Stimulated activated naive B cell treated with anti-CD40 and anti-IgM and Interleukin-4, amounts not matched to agents 10 μg/mL and 1 μg/mL and 100 μg/mL, for 72 hours (primary cell): ENCODE measurements at regions not wholly inside any gene's neighbourhood (a gene's known extent, or its start where the extent isn't known, plus 50 kb on each side); places are given as distances from the start of the nearest gene placed in this dataset.
"Not testable (repeated sequence)": the region's sequence is repeated elsewhere in the genome, so short reads cannot be mapped to it uniquely, and the experiment has no call there.

Experiments used
- ATAC-seq, 2 donors: fragments of 150-1000 bp; cut with Tn5 transposase; replicated peaks; 2 replicates each; pipeline ENCODE4 v1.10.0; 2021; ENCODE audit warnings: moderate library complexity in 1 of 2
- DNase-seq: peaks from one replicate; pipeline ENCODE4 v3.0.0; 2021
- H3K27ac Mint-ChIP-seq: one replicate; pipeline ENCODE4 v1.8.0; 2022; ENCODE audit warnings: mild to moderate bottlenecking, mixed read lengths
- H3K27me3 Mint-ChIP-seq, 2 donors: one replicate each; pipeline ENCODE4 v1.8.0; 2022; ENCODE audit warnings: mixed read lengths in 2 of 2
- H3K36me3 Mint-ChIP-seq, 2 donors: one replicate each; pipeline ENCODE4 v1.8.0; 2022; ENCODE audit warnings: mixed read lengths in 2 of 2, mild to moderate bottlenecking in 1 of 2
- H3K4me1 Mint-ChIP-seq, 2 donors: one replicate each; pipeline ENCODE4 v1.8.0; 2022; ENCODE audit warnings: mixed read lengths in 2 of 2, mild to moderate bottlenecking in 1 of 2
- H3K4me3 Mint-ChIP-seq, 2 donors: one replicate each; pipeline ENCODE4 v1.8.0; 2022; ENCODE audit warnings: mild to moderate bottlenecking in 2 of 2, mixed read lengths in 2 of 2, moderate library complexity in 1 of 2
- H3K9me3 Mint-ChIP-seq, 2 donors: one replicate each; pipeline ENCODE4 v1.8.0; 2022; ENCODE audit warnings: mixed read lengths in 2 of 2, mild to moderate bottlenecking in 1 of 2

DNA sequence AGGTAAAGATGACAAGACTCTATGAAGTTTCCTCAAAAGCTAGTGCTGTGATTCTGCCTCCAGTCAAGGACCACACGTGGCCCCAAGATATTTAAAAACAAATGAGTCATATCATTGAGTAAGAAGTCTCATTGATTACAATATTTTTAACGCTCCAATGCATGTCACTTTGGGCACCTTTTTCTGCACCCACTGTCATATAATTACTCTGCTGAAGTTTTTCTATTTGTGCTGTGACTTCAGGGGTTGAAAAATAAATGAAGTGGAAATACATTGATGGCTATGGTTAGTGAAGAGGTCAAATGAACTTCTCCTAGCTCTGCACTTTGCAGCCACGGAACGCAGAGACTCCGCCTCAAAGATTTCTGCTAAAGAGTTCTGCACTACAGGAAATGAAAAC is 344.3 kb upstream of the KYNU start:
- Mint-ChIP-seq H3K4me3 (no peak overlapping the region), H3K4me1 (no peaks in the 10 kb centered on the region), H3K9me3 (no peaks in the 10 kb centered on the region), H3K27me3 (no peaks in the 10 kb centered on the region), H3K36me3 (no peaks in the 10 kb centered on the region), H3K27ac (no peak overlapping the region)
- ATAC-seq (no peak), DNase-seq (no peak)

DNA sequence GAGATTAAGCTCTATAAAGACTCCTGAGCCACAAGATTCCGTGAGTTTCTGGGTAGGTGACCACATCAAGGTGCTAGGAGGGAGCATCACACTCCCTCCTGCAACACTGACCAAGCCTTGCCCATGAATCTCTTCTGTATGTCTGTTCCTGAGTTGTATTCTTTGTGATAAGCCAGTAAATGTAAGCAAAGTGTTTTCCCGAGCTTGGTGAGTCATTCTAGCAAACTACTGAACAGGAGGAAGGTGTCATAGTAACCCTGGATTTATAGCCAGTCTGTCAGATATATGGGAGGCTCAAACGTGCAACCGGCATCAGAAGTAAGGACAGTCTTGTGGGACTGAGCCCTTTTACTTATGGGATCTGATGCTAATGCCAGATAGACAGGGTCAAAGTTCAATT is 346.1 kb upstream of the KYNU start:
- H3K27me3 Mint-ChIP-seq: no peaks in the 10 kb centered on the region
- H3K36me3 Mint-ChIP-seq: no peaks in the 10 kb centered on the region
- no peak overlapping the region for H3K4me3 Mint-ChIP-seq
- H3K9me3 Mint-ChIP-seq: no peaks in the 10 kb centered on the region
- no peak for DNase-seq
- H3K4me1 Mint-ChIP-seq: no peaks in the 10 kb centered on the region
- no peak overlapping the region for H3K27ac Mint-ChIP-seq
- no peak for ATAC-seq

DNA sequence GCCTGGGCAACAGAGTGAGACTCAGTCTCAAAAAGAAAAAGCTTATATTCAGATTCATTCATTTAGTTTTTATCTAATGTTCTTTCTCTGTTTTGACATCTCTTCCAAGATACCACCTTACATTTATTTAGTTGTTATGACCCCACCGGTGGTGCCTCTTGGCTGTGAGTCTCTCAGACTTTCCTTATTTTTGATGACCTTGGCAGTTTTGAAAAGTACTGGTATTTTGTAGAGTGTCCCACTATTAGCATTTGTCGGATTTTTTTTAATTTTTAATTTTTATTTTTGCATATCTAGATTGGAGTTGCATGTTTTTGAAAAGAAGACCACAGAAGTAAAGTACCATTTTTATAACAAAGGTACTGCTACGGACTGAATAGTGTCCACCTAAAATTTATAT is 351.7 kb upstream of the KYNU start:
- H3K4me3 Mint-ChIP-seq: no peak overlapping the region
- H3K27ac Mint-ChIP-seq: no peak overlapping the region
- ATAC-seq: no peak

DNA sequence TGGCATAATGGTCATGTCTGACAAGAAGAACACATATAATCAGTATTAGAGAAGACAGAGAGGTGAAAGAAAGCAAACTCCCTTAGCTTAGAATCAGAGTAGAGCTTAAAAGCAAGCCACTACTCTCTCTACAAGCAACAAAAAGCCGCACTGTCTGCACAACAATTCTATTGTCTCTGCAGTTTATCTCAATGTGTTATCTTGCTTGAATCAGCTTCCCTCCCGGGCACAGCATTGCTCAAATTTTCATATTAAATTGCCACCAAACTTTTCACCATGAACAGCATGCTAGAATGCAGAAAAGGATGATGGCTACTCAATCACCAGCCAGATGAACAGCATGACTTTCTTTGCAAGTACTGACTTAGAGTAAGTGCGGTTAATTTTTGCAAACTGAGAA is 356.0 kb upstream of the KYNU start:
- no peak overlapping the region for H3K27ac Mint-ChIP-seq
- no peaks in the 10 kb centered on the region for H3K4me1 Mint-ChIP-seq
- no peaks in the 10 kb centered on the region for H3K36me3 Mint-ChIP-seq
- H3K9me3 Mint-ChIP-seq: peaks cover 0 to 2% of the 10 kb centered on the region in 2 donors
- H3K27me3 Mint-ChIP-seq: no peaks in the 10 kb centered on the region
- no peak overlapping the region for H3K4me3 Mint-ChIP-seq
- ATAC-seq (no peak), DNase-seq (no peak)

More for the DNA sequence above, 351.7 kb upstream of the KYNU start:
- H3K4me1 Mint-ChIP-seq: no peaks in the 10 kb centered on the region
- no peaks in the 10 kb centered on the region for H3K9me3 Mint-ChIP-seq
- DNase-seq: no peak
- no peaks in the 10 kb centered on the region for H3K27me3 Mint-ChIP-seq
- H3K36me3 Mint-ChIP-seq: no peaks in the 10 kb centered on the region

DNA sequence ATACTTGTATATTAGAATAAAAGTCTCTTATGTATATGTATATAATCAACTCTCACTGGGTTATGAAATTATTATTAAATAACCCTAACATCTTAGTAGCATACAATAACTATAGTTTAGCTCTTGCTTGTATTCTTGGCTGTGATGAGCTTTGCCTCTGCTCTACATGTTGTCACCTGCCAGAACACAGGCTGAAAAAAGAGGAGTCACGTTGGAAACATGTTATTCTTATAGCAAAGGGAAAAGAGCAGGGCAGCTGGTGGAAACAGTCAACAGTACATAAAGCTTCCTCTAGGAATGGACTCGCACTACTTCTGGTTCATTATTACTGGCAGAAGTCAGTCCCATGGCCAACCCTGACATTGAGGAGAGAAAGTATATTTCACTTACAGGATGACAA is 362.0 kb upstream of the KYNU start:
- no peak for DNase-seq
- Mint-ChIP-seq H3K4me1 (no peaks in the 10 kb centered on the region), H3K27ac (no peak overlapping the region), H3K27me3 (no peaks in the 10 kb centered on the region), H3K9me3 (peaks cover 0 to 2% of the 10 kb centered on the region in 2 donors), H3K4me3 (no peak overlapping the region), H3K36me3 (no peaks in the 10 kb centered on the region)
- ATAC-seq: no peak

DNA sequence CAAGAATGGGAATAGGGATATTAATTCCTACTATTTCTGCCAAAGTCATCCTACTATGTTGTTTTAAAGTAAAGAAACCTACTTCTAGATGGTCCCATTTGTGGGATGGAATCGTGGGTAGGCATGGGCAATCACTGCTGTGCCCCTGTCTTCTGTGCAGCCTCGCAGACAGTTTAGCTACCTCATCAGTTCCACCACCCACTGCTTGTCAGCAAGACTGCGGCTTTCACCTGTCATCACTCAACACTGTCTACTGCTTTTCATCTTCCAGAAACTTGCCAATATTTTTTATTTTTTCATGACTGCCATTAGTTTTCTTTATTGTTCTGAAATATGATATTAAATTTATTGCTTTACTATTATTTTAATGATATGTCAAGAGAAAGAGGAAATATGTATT is 368.1 kb upstream of the KYNU start:
- no peaks in the 10 kb centered on the region for H3K4me1 Mint-ChIP-seq
- H3K9me3 Mint-ChIP-seq: no peaks in the 10 kb centered on the region
- H3K4me3 Mint-ChIP-seq: no peak overlapping the region
- H3K27ac Mint-ChIP-seq: no peak overlapping the region
- H3K27me3 Mint-ChIP-seq: no peaks in the 10 kb centered on the region
- ATAC-seq: no peak
- DNase-seq: no peak
- no peaks in the 10 kb centered on the region for H3K36me3 Mint-ChIP-seq

DNA sequence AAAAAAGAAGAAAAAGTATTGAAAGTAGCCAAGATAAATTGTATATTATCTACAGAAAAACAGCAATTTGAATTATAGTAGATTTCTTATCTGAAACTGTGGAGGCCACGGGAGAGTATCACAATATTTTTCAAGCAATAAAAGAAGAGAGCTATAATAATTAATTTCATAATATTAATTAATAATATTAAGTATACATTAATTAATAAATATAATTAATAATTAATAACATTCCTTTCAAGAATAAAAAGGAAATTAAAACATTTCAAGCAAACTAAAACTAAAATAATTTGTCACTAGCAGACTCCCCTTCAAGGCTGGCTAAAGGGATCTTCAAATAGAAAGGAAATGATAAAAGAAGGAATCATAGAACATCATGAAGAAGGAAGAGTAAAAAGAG is 372.7 kb upstream of the KYNU start:
- H3K4me1 Mint-ChIP-seq: no peaks in the 10 kb centered on the region
- no peaks in the 10 kb centered on the region for H3K27me3 Mint-ChIP-seq
- no peak overlapping the region for H3K4me3 Mint-ChIP-seq
- H3K9me3 Mint-ChIP-seq: no peaks in the 10 kb centered on the region
- no peak overlapping the region for H3K27ac Mint-ChIP-seq
- no peak for DNase-seq
- ATAC-seq: no peak
- H3K36me3 Mint-ChIP-seq: no peaks in the 10 kb centered on the region

DNA sequence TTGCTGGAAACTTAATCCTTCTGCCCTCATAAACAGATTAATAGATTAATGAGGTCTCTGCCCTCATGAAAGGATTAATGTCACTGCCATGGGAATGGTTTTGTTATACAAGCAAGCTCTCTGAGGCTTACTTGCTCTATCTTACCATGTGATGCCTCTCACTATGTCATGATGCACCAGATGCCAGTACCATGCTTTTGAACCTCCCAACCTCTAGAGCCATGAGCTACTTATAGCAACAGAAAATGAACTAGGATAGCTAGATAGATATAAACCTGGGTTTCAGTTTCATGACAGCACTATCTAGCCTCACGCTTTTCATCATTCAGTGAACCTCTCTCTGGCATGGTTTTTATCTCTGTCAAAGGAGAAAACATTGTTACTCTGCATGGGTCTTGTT is 371.6 kb upstream of the LRP1B start:
- Mint-ChIP-seq H3K36me3 (no peaks in the 10 kb centered on the region), H3K4me1 (no peaks in the 10 kb centered on the region), H3K4me3 (no peak overlapping the region), H3K27ac (no peak overlapping the region), H3K9me3 (no peaks in the 10 kb centered on the region), H3K27me3 (no peaks in the 10 kb centered on the region)
- ATAC-seq (no peak), DNase-seq (no peak)

DNA sequence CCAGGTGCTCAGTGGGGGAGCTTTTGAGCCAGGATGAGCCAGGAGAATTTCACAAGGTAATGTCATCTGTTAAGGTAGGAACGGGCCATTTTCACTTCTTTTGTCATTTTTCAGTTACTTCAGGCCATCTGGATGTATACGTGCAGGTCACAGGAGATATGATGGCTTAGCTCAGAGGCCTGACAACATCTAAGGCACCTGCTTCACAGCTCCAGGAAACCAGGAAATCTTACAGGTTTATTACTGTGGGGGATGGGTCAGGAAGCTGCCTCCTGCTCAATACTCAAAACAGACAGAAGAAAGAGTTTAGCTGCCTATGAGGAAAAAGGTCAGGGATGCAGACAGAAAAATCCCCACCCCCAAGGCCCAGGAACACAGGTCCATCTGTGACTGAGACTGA is 364.3 kb upstream of the LRP1B start:
- no peaks in the 10 kb centered on the region for H3K27me3 Mint-ChIP-seq
- H3K4me1 Mint-ChIP-seq: no peaks in the 10 kb centered on the region
- H3K27ac Mint-ChIP-seq: no peak overlapping the region
- DNase-seq (no peak), ATAC-seq (no peak)
- no peak overlapping the region for H3K4me3 Mint-ChIP-seq
- H3K9me3 Mint-ChIP-seq: no peaks in the 10 kb centered on the region
- no peaks in the 10 kb centered on the region for H3K36me3 Mint-ChIP-seq

DNA sequence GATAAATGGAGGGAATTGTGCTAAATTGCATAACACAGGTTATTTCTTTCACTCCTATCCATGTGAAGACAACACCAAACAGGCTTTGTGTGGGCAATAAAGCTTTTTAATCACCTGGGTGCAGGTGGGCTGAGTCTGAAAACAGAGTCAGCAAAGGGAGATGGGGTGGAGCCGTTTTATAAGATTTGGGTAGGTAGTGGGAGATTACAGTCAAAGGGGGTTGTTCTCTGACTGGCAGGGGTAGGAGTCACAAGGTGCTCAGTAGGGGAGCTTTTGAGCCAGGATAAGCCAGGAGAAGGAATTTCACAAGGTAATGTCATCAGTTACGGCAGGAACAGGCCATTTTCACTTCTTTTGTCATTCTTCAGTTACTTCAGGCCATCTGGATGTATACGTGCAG is 358.8 kb upstream of the LRP1B start:
- H3K4me1 Mint-ChIP-seq, DNase-seq, H3K36me3 Mint-ChIP-seq, H3K4me3 Mint-ChIP-seq, H3K27ac Mint-ChIP-seq, H3K9me3 Mint-ChIP-seq, H3K27me3 Mint-ChIP-seq, ATAC-seq: not testable (repeated sequence)

DNA sequence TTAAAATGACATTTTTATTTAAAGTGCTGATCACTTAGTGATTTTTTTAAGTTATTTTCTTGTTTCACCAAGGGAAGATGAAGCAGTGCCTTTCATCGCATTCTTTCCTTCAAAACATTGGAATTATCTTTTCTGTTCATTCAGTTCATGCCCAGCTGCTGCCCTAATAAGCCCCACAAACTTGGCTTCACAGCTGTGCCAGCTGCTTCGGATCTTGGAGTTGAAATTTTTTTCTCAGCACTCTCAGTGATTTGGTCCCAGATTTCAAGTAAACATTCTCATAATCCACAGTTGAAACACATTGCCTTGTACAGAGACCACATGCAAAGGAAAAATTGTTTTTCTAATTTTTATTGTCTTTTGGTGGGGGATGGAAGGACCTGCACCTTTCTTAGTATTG is 353.3 kb upstream of the LRP1B start:
- Mint-ChIP-seq H3K27me3 (no peaks in the 10 kb centered on the region), H3K4me1 (no peaks in the 10 kb centered on the region), H3K27ac (no peak overlapping the region), H3K36me3 (no peaks in the 10 kb centered on the region), H3K9me3 (peaks cover 0 to 1% of the 10 kb centered on the region in 2 donors), H3K4me3 (no peak overlapping the region)
- DNase-seq: no peak
- ATAC-seq: no peak

DNA sequence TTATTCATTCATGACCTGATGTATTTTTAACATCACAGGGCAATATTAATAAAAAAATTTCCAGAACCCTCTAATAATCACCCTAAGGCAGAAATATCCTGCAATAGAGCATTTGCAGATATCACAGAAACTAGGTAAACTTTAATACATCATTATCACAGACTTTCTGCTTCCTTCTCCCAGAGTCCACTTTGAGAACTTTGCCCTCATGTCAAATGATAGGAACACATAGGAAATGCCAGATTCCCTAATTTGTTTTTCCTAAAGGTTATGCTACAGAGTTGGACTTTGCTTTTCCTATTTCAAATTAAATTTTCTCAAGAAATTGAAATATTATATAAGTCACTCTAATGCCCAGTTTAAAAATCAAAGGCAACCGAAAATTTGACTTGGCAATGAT is 352.8 kb upstream of the LRP1B start:
- Mint-ChIP-seq H3K9me3 (peaks cover 0 to 1% of the 10 kb centered on the region in 2 donors), H3K27ac (no peak overlapping the region), H3K27me3 (no peaks in the 10 kb centered on the region), H3K4me3 (no peak overlapping the region), H3K4me1 (no peaks in the 10 kb centered on the region), H3K36me3 (no peaks in the 10 kb centered on the region)
- ATAC-seq (no peak), DNase-seq (no peak)

DNA sequence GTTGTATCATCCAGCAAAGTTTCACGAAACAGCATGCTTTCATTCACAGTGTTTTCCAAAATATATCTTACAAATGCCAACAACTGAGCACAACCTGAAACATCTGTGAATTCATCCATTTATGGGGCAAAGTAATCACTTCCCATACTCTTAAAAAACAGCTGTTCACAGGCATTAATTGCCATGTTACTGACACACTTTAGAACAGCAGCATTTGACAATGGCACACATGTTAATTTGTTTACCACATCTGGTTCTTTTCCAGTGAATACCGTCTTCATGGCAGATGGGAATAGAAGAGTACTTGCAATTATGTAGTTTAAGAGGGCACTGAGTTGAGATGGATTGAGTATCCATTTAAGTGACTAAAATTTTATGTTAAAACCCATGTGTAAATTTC is 347.4 kb upstream of the LRP1B start:
- Mint-ChIP-seq H3K4me3 (no peak overlapping the region), H3K4me1 (no peaks in the 10 kb centered on the region), H3K9me3 (peaks cover 0 to 6% of the 10 kb centered on the region in 2 donors), H3K36me3 (no peaks in the 10 kb centered on the region), H3K27me3 (no peaks in the 10 kb centered on the region), H3K27ac (no peak overlapping the region)
- no peak for DNase-seq
- ATAC-seq: no peak

DNA sequence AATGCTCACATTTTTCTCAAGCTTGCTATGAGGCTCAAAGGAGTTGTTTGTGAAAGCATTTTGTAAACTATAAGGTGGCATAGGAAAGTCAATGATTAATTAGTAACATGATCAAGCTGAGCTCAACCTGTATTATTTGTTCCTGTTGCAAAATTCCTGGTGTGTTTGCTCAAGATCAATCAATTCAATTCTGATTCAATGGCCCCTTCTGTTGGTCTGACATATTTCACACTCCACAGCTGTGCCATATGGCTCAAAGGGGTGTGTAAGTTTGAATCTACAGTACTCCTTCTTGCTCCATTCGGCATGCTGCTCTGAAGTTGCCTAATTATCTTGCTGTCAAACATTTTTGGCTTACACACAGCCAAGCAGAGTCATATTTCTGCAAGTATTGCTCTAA is 341.6 kb upstream of the LRP1B start:
- peaks cover 0 to 9% of the 10 kb centered on the region in 2 donors for H3K9me3 Mint-ChIP-seq
- H3K4me1 Mint-ChIP-seq: no peaks in the 10 kb centered on the region
- no peak overlapping the region for H3K27ac Mint-ChIP-seq
- peaks cover 0 to 5% of the 10 kb centered on the region in 2 donors for H3K27me3 Mint-ChIP-seq
- DNase-seq (no peak), ATAC-seq (no peak)
- no peak overlapping the region for H3K4me3 Mint-ChIP-seq
- H3K36me3 Mint-ChIP-seq: no peaks in the 10 kb centered on the region

DNA sequence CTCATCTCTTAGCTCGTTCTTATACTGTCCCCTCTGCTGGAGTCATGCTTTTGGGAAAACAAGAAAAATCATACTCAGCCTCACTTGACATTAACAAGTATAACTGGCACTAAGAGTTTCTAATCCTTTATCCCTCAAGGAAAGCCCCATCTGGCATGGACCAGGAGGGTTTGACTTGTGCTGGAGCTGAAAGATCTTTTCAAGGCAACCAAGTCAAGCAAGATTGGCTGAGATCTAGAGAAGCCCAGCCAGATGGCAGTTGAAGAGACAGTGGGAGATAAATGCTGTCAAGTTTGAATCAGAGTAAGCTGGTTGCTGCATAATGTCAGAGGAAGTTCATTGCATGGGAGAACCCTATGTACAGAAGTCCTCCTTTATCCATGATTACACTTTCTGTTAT is 336.5 kb upstream of the LRP1B start:
- DNase-seq (no peak), ATAC-seq (no peak)
- Mint-ChIP-seq H3K36me3 (no peaks in the 10 kb centered on the region), H3K4me1 (no peaks in the 10 kb centered on the region), H3K9me3 (peaks cover 0 to 3% of the 10 kb centered on the region in 2 donors), H3K4me3 (no peak overlapping the region), H3K27me3 (peaks cover 0 to 5% of the 10 kb centered on the region in 2 donors), H3K27ac (no peak overlapping the region)

DNA sequence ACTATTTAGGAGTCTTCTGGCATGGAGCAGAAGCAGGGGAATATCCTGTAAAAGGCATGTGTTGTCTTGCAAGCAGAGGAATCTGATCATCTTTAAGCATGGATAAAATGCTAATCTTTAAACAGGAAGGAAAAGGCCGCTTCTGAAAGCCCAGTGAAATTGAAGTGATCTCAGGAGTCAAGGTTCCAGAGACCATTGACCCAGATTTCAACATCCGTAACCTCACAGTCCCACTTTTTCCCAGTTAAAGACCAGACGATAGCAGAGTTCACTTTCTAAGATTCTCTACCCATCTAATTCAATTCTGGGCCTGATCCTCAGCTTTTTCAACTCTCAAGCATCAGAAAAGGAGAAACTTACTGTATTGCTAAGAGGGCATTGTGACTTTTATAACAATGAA is 332.2 kb upstream of the LRP1B start:
- DNase-seq (no peak), ATAC-seq (no peak)
- Mint-ChIP-seq H3K27ac (no peak overlapping the region), H3K27me3 (no peaks in the 10 kb centered on the region), H3K9me3 (no peaks in the 10 kb centered on the region), H3K36me3 (no peaks in the 10 kb centered on the region), H3K4me3 (no peak overlapping the region), H3K4me1 (no peaks in the 10 kb centered on the region)
